ENCODE measurements at regions not wholly inside any gene's neighbourhood (a gene's known extent, or its start where the extent isn't known, plus 50 kb on each side); places are given as distances from the start of the nearest gene placed in this dataset.

DNA sequence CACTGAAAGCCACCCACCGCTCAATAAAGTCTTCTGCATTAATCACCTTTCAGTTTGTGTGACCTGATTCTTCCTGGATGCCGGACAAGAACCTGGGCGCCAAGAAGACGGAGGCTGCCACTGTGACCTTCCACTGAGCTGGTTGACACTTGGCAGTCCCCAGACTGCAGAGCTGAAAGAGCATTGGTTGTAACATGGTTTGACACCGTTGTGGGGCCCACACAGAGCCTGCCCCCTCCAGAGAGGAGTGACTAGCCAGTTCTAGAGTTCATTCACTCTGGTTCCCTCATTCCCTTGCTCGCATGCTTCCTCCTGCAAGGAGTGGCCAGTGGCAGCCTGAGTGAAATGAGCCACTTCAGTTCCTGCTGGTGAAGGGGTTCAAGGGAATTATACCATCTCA lies 86.2 kb upstream of the ANXA1 start:
- no peak for TF ChIP-seq CTCF (IDR thresholded peaks at IDR 0.05; ENCODE audit: low read depth, low read length)
- H3K27me3 ChIP-seq (ENCODE audit: insufficient read depth, low read depth, severe bottlenecking): no peaks in the 10 kb centered on the region
- H3K36me3 ChIP-seq: no peaks in the 10 kb centered on the region
- no peaks in the 10 kb centered on the region for H3K9me3 ChIP-seq (ENCODE audit: severe bottlenecking)
- H3K27ac ChIP-seq: no peak overlapping the region
- H3K4me3 ChIP-seq (ENCODE audit: low read depth, low read length): no peak overlapping the region
- no peak for DNase-seq

GRCh38 chr9:73064315-73064714 lies 87.3 kb upstream of the ANXA1 start:
- no peak for DNase-seq
- no peaks in the 10 kb centered on the region for H3K9me3 ChIP-seq (ENCODE audit: severe bottlenecking)
- no peak overlapping the region for H3K27ac ChIP-seq
- no peak for TF ChIP-seq CTCF (IDR thresholded peaks at IDR 0.05; ENCODE audit: low read depth, low read length)
- no peak overlapping the region for H3K4me3 ChIP-seq (ENCODE audit: low read depth, low read length)
- no peaks in the 10 kb centered on the region for H3K36me3 ChIP-seq
- H3K27me3 ChIP-seq (ENCODE audit: insufficient read depth, low read depth, severe bottlenecking): no peaks in the 10 kb centered on the region

DNA sequence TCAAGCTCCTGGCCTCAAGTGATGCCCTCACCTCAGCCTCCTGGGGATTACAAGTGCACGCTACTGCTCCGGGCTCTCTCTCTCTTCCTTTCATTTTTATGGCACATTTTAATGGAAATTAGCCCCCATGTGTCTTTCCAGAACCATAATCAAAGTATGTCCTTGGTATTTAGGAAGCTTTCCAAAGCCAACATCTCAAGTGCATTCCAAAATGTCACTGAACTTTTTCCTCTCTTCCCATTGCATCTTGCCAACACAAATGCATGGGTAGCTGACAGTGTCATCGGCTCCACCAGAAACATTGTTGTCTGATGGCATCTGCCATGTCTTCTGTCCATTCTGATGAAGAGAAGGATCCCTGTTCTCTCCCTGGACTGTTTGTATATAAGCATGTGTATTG lies 90.5 kb upstream of the ANXA1 start:
- H3K36me3 ChIP-seq: no peaks in the 10 kb centered on the region
- no peaks in the 10 kb centered on the region for H3K27me3 ChIP-seq (ENCODE audit: insufficient read depth, low read depth, severe bottlenecking)
- no peak overlapping the region for H3K4me3 ChIP-seq (ENCODE audit: low read depth, low read length)
- TF ChIP-seq CTCF (IDR thresholded peaks at IDR 0.05; ENCODE audit: low read depth, low read length): no peak
- DNase-seq: no peak
- no peak overlapping the region for H3K27ac ChIP-seq
- no peaks in the 10 kb centered on the region for H3K9me3 ChIP-seq (ENCODE audit: severe bottlenecking)

DNA sequence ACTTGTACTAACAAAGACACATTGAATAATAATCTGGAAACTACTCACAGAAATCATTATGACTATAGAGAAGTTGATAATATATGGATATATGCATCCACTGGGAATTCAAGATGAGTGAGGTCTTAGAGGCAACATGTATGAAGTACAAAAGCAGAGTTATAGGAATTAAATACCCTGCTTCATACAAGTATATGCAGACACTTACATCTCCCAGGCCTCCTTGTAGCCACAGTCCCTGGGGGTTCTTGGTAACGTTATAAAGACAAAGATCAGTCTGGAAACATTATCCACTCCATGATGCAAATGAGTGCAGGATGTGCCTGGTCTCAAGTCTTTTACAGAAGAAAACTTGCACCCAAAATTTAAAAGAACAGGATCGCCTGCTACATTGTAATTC lies 92.4 kb upstream of the ANXA1 start:
- DNase-seq: no peak
- Histone ChIP-seq H3K27ac (no peak overlapping the region), H3K4me3 (ENCODE audit: low read depth, low read length) (no peak overlapping the region), H3K27me3 (ENCODE audit: insufficient read depth, low read depth, severe bottlenecking) (no peaks in the 10 kb centered on the region), H3K9me3 (ENCODE audit: severe bottlenecking) (no peaks in the 10 kb centered on the region), H3K36me3 (no peaks in the 10 kb centered on the region)
- no peak for TF ChIP-seq CTCF (IDR thresholded peaks at IDR 0.05; ENCODE audit: low read depth, low read length)

DNA sequence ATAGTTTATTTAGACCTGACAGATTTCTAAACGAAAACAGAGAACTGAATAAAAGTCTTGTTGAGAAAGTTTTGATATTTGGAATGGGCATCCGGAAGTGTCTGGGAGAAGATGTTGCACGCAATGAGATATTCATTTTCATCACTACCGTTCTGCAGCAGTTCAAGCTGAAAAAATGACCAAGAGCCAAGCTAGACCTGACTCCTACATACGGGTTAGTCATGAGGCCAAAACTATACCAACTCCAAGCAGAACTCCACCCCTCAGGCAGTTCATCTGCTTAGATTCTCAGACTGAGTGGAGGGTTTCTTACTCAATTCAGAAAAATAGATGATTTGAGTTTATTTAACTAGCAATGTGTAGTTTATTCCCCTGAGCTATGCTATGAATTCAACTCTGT lies 95.4 kb upstream of the ANXA1 start:
- no peak for TF ChIP-seq CTCF (IDR thresholded peaks at IDR 0.05; ENCODE audit: low read depth, low read length)
- no peaks in the 10 kb centered on the region for H3K36me3 ChIP-seq
- H3K4me3 ChIP-seq (ENCODE audit: low read depth, low read length): no peak overlapping the region
- no peaks in the 10 kb centered on the region for H3K27me3 ChIP-seq (ENCODE audit: insufficient read depth, low read depth, severe bottlenecking)
- H3K9me3 ChIP-seq (ENCODE audit: severe bottlenecking): no peaks in the 10 kb centered on the region
- H3K27ac ChIP-seq: no peak overlapping the region
- no peak for DNase-seq

GRCh38 chr9:73054091-73054490 lies 97.6 kb upstream of the ANXA1 start:
- H3K36me3 ChIP-seq: no peaks in the 10 kb centered on the region
- no peak for TF ChIP-seq CTCF (IDR thresholded peaks at IDR 0.05; ENCODE audit: low read depth, low read length)
- no peak for DNase-seq
- H3K27ac ChIP-seq: no peak overlapping the region
- H3K4me3 ChIP-seq (ENCODE audit: low read depth, low read length): no peak overlapping the region
- no peaks in the 10 kb centered on the region for H3K9me3 ChIP-seq (ENCODE audit: severe bottlenecking)
- no peaks in the 10 kb centered on the region for H3K27me3 ChIP-seq (ENCODE audit: insufficient read depth, low read depth, severe bottlenecking)
